GM13976 (cell line): ENCODE measurements at regions not wholly inside any gene's neighbourhood (a gene's known extent, or its start where the extent isn't known, plus 50 kb on each side); places are given as distances from the start of the nearest gene placed in this dataset.

Experiments
- DNase-seq: peaks from one replicate; pipeline ENCODE4 v3.0.0; 2012; ENCODE audit warnings: low spot score
- in situ Hi-C: fragments of 300-500 bp; cut with MboI; formaldehyde crosslinking; loops from one replicate; pipeline ENCODE4 v1.12.0; 2022; ENCODE audit warnings: low sequenced_read_pairs, mixed read lengths, inconsistent platforms; ENCODE audit not compliant: unreplicated experiment
- TF ChIP-seq, protein P1 (sequence below): IDR thresholded peaks from 2 replicates; pipeline ENCODE4 v1.5.1; 2012; ENCODE audit warnings: borderline replicate concordance, mild to moderate bottlenecking; ENCODE audit not compliant: insufficient read depth; ENCODE audit errors: extremely low read depth, missing control alignments, control extremely low read depth

DNA sequence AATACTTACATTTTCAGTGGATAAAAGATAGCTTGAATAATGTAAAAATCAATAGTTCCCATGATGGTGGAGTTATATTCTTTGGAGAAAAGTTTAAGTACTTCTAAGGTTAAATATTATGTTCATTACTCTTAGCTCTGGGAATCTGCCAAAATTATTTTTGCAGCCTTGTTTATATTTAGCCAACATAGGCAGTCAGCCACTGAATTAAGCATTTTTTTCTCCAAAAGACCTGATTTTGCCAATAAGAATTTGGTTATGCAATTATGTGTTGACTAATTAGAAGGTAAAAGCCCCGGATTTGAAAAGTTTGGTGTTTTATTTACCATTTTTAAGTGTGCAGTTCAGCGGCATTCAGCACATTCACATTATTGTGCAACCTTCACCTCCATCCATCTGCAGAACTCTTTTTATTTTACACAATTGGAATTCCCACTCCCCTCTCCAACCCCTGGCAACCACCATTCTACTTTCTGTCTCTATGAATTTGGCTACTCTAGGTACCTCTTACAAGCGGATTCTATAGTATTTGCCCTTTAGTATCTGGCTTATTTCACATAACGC lies 90.1 kb upstream of the C1QTNF9B start:
- no peak for DNase-seq
- TF ChIP-seq, protein P1, sequence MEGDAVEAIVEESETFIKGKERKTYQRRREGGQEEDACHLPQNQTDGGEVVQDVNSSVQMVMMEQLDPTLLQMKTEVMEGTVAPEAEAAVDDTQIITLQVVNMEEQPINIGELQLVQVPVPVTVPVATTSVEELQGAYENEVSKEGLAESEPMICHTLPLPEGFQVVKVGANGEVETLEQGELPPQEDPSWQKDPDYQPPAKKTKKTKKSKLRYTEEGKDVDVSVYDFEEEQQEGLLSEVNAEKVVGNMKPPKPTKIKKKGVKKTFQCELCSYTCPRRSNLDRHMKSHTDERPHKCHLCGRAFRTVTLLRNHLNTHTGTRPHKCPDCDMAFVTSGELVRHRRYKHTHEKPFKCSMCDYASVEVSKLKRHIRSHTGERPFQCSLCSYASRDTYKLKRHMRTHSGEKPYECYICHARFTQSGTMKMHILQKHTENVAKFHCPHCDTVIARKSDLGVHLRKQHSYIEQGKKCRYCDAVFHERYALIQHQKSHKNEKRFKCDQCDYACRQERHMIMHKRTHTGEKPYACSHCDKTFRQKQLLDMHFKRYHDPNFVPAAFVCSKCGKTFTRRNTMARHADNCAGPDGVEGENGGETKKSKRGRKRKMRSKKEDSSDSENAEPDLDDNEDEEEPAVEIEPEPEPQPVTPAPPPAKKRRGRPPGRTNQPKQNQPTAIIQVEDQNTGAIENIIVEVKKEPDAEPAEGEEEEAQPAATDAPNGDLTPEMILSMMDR: no peak
- in situ Hi-C loops: no loop called here

DNA sequence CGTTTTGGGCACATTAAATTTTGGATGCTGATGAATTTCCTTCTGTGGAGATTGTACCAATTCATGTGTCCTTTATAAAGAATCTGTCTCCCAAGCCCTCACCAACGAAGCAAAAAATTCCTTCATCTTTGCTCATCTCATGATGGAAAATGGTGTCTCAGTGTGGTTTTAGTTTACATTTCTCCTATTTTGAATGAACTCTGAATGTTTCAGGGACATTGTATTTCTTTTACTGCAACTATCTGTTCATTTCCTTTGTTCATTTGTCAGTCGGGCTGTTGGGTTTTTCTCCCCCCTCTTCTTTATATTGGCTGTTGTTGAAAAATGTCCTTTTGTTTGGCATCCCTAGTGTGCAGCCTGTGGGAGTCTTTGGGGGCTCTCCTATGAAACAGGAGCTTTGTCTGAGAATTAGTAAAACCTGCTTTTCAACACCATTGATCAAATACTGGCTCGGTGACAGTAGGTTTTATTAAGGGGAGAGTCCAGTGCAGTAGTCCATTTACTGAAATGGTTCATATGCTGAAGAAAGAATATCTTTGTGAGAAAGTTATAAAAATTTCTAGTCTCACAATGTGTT lies 91.3 kb upstream of the C1QTNF9B start:
- in situ Hi-C loops: no loop called here
- TF ChIP-seq, protein P1: no peak
- DNase-seq: no peak

DNA sequence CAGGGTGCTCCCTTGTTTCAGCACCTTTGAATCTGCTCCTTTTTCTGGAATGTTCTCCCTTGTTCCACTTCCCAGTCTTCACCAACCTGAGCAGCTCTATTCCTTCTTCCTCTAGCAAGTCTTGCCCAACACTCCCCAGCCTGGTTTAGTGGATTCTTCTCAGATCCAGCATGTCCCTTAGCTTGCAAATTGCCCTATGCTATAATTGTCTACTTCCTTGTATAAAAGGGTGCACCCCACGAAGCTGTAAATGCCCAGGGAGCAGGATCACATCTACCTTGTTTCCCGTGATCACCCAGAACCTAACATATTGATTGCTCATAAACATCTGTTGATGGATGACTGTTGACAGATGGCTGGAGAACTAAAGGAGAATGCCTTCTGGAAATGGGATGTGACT lies 93.2 kb upstream of the C1QTNF9B start:
- in situ Hi-C loops: no loop called here
- no peak for DNase-seq
- TF ChIP-seq, protein P1: no peak

DNA sequence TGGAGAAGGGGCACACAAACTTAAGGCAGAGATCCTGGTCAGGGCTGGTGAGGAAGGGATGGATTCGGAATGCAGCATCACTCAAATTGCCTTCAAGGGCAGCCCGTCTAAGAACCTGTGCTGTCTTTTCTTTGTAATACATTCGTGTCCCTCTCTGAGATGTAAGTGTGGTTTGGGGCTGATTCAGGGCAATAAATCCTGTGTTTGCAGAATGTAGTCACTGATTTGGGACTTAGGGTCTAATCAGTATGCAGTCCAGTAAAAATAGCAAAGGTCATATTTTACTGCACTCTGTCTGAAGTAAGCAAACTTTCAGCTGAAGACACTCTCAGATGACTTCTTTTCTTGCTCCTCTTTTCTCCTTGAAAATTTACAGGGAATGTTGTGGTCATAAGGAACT lies 93.8 kb upstream of the C1QTNF9B start:
- in situ Hi-C loops: no loop called here
- no peak for DNase-seq
- TF ChIP-seq, protein P1: no peak

DNA sequence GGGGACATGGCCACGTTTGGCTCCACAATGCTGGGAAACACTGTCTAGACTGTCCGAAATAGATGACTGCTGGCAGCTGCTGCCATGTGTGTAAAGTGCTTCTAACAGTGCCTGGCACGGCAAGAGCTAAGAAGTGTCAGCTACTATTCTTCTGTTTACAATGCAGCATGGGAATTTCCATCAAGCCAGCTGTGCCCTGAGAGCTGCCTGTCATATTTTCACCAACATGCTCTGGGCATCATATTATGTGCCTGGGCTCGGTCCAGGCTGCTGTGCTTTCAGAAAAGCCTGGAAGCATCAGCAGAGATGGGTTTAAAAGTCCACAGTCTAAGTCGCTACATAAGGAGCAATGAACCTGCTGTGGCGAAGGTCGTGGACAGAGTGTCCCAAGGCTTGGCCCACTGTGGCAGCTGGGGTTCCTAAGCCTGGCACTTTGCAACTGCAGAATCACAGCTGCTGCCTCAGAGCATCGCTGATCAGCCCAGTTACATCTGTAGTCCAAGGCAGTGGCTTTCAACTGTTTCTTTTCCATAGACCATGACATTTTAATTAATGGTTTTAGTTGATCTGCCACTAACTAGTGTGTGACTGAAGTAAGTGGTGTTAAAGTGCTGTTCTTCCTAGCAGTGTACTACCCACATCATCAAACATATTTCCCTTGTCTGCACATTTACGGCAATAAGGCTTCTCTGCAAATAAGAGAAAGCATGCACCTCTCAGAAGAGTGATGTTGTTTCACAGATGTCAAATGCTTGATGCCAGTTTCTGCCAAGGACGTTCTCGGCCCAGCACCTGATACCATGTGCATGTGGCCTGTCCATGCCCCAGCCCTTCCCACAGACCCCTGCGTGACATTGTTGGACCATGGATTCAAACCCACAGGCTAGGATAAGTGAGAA lies 95.7 kb upstream of the C1QTNF9B start:
- in situ Hi-C loops: no loop called here
- DNase-seq: no peak
- TF ChIP-seq, protein P1: no peak

DNA sequence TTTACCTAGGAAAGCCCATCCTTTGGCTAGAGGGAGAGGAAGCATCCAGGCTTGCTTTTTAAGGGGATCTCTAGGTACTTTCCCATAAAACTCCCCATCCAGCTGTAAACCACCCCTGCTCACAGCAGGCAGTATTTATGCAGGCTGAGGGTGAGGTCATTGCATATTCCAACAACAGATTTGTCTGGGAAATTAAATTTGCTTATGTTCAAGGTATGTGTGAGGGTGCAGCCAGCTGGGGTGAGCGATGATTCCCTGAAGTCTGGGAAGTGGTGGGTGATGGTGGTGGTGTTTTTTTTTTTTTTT lies 96.3 kb upstream of the C1QTNF9B start:
- in situ Hi-C loops: no loop called here
- DNase-seq: no peak
- TF ChIP-seq, protein P1: no peak
